ENCODE measurements at regions not wholly inside any gene's neighbourhood (a gene's known extent, or its start where the extent isn't known, plus 50 kb on each side); places are given as distances from the start of the nearest gene placed in this dataset.

DNA sequence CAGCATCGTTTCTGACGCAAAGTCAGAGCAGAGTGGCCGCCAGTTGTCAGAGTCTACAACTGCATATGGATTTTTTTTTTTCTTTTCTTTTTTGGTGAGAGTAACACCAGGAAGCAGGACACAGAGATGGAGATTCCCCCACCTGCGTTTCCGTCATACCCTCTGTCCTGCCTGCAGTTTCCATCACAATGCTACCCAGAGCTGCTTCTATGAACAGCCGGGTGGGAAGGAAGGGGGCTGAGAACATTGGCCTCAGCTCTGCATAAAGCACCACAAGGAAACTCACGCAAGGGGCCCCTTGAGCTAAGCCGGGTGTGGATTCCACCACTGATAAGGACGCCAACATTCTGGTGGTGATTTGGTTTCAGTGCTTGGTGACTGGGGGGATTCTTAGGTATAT lies 183.5 kb upstream of the AFDN start:
- DNase-seq (ENCODE audit: low spot score) = no peak

DNA sequence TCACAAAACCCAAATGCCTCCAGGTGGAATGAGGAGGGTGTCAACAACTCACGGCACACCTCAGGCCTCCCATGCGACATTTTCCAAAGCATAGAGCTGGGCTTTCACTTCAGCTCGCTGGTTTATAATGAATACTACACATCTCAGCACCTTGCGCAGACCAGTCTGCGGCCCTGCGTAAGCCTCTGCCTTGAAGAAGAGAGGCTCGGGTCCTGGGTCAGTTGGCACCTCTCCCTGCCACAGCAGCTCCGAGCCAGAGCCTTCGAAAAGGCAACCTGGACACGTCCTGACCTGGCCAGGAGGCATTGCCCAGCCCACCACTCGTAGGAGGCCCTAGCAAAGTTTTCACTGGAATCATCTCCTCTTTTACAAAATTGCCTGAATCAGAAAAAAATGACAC lies 183.0 kb upstream of the AFDN start:
- DNase-seq (ENCODE audit: low spot score) = no peak

DNA sequence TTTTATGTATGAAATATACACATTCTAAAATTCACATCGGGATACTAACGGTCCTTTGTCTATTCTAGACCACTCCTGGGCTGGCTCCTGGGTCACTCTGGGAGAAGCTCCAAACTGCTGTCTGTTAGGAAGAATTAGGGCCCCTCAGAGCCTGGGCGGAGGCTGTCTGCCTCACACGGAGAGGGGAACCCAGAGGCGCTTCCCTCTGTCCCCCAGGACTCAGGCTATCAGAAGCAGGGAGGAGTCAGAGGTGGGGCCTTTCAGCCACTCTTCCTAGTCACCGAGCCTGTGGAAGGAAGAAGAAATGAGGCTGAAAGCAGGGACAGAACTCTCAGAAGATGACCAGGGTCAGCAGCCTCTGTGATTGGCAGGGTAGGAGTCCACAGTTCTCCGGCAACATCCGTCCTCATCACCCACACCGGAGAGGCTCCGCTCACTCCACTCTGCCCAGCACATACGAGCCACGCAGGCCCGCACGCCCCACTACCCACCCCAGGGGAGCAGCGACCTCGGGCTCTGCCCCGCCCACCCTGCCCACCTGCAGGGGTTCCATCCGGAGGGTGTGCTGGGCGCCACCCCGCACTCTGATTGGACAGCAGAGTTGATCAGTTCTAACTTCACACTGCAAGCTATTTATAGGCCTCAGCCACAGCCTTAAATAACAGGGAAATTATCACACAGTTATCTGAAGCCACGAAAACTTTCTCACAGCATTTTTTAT lies 182.1 kb upstream of the AFDN start:
- DNase-seq (ENCODE audit: low spot score) = no peak

DNA sequence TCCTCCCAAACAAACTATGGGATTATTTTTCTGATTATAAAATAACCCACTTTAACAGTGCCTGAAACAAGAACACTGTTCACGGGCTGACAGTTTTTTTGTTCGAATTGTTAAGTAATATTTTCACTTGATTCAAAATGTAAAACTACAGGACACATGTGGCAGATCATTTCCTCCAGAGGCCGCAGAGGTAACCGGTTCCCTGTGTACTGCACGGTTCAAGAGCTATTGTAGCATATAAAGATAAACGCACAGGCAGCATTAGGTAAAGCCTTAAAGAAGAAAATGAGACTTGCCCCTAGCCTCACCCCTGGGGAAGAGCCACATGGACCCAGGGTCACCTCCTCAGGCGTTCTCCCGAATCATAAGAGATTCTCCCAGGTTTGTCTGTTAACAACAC lies 181.3 kb upstream of the AFDN start:
- DNase-seq (ENCODE audit: low spot score) = no peak

DNA sequence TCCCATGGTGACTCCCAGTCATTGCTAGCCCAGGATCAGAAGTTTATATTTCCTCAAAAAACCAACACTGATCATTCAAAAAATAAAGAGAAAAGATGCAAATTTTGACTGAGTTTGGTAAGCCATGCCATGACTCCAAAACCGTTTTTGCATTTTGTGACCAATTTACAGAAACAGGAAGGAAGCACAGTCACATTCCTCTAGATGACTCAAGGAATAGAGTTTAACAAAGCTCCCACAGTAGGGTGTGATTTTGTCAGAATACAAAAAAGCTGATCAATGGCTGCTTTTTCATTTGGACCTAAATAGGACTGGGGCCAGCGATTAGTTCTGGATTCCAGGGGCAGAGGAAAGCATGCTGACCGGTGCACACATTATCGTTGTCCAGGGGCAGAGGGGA lies 179.4 kb upstream of the AFDN start:
- no peak for DNase-seq (ENCODE audit: low spot score)

DNA sequence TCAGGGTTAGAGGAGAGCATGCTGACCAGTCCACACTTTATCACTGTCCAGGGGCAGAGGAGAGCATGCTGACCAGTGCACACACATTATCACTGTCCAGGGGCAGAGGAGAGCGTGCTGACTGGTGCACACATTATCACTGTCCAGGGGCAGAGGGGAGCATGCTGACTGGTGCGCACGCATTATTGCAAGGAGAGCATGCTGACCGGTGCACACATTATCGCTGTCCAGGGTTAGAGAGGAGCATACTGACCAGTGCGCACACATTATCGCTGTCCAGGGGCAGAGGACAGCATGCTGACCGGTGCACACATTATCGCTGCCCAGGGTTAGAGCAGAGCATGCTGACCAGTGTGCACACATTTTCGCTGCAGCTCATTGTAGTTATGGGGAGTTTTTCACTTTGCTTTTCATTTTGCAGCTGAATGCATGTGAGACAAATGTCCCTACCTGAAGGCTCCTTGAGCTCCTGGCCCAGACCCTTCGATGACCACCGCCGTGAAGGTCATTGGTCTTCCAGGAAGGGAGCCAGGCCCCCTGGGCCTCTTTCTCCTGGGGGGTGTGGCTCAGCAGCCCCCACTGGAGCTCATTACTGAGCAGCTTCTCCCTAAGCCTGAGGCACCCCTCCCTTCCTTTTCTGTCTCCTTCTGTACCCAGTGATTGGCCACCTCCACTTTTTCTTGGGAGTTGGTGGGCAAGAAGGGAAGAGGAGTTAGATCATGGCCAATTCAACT lies 178.8 kb upstream of the AFDN start:
- DNase-seq (ENCODE audit: low spot score) = no peak

DNA sequence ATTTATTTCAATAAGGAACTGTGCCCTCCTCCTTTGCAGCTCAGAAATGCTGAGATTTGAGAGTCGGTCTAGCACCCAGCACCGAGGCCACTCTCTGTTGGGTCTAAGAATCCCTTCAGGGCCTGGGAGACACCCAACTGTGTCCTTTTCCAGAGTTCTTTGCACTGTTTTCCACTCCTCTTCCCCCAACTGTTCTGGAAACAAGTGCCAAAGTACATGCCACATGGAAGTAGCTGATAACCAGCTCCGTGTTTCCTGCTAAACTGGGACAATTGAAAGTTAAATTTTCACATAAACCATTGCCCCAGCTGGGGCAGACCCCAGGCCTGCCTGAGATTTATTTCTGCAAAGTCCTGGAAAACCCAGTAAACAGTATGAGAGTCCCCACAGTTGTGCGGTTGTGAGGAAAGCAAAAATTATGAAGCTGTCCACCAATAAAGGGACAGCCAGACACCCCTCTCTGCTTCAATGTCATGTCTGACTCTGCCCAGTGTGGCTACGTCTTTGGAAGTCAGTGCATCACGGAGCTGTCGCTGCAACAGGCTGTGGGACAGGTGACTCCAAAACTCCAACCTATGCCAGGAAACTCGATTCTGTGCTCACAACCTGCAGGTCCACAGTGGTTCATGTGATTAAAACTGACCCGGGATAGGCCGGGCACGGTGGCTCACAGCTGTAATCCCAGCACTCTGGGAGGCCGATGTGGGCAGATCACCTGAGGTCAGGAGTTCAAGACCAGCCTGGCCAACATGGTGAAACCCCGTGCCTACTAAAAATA lies 178.0 kb upstream of the AFDN start:
- no peak for DNase-seq (ENCODE audit: low spot score)

DNA sequence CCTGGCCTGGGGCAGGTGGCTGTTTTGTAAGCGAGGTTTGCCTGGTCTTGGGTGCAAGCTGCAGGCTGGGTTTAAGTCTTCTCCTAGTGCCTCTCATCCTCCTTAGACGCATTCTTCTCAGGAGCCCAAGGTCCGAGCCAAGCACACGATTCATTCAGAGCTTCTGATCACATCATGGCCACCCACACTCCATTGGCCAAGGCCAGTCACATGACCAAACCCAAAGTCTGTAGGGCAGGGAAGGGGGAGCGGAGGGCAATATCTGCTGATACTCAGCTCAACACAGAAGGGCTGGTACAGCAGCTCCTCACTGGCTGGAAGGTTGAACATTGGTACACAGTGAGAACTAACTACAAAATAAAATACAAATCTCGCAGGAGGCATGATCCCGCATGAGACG lies 177.2 kb upstream of the AFDN start:
- no peak for DNase-seq (ENCODE audit: low spot score)

DNA sequence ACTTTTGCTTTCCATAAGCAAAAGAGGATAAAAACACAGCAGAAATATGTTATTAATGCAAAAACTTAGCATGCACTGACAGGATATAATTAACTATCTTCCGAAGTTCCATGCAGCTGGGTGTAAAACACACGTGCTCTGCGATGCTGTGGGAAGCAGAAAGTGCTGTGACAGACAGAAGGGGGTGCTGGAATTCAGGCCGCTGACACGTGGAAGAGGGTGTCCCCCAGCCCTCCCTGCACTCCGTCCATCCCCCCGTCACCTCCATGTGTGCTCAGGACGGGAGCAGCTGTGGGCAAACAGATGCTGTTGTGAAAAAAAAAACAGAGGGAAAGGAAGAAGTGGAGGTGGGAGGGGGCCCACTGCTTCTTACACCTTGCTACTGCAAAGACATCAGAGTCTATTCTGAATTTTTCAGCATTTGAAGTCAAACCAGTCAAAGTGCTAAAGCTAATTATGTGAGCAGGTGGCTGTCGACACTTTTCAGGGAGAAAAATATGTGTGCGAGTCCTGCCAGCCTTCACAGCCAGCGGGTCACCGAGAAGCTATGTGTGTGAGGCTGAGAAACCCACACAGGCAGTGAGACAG lies 175.9 kb upstream of the AFDN start:
- DNase-seq (ENCODE audit: low spot score) = no peak

DNA sequence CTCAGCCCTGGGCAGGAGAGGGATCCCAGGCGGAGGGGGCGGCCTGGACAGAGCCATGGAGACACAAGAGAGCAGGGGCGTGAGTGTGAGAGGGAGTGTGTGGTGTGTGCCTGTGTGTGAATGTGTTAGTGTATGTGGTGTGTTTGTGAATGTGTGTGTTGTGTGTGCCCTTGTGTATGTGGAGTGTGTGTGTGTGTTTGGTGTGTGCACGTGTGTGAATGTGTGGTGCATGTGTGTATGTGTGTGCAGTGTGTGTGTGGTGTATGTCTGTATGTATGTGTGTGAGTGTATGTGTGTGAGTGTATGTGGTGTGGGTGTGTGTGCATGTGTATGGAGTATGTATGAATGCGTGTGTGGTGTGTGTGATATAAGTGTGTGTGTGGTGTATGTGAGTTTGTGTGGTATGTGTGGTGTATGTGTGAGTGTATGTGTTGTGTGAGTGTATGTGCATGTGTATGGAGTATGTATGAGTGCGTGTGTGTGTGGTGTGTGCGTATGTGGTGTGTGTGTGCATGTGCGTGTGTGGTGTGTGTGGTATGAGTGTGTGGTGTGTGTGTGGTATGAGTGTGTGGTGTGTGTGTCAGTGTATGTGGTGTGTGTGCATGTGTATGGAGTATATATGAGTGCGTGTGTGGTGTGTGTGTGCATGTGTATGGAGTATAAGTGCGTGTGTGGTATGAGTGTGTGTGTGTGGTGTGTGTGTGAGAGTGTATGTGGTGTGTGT lies 175.2 kb upstream of the AFDN start:
- no peak for DNase-seq (ENCODE audit: low spot score)

DNA sequence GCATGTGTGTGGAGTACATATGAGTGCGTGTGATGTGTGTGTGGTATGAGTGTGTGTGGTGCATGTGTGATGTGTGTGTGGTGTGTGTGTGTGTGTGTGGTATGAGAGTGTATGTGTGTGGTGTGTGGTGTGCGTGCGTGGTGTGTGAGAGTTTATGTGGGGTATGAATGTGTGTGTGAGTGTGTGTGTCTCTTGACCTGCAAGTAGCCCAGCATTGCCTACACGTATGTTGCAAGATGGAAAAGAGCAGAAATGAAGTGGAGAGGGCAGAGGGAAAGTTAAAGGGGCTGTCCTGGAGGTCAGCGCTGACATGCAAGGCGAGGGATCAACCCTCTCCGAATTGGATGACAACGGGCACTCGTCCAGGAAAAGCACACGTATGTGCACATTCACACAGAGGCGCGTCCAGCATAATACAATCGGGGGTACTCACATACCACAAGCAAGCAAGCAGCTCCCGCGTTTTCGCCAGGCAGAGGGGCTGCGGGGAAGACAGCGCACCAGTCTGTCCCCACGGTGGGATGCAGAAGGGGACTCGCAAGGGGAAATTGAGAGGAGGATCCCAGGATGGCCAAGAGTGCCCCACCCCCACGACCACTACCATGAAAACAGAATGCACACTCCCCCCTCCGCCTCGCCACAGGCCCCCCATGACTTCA lies 174.5 kb upstream of the AFDN start:
- DNase-seq (ENCODE audit: low spot score) = no peak

DNA sequence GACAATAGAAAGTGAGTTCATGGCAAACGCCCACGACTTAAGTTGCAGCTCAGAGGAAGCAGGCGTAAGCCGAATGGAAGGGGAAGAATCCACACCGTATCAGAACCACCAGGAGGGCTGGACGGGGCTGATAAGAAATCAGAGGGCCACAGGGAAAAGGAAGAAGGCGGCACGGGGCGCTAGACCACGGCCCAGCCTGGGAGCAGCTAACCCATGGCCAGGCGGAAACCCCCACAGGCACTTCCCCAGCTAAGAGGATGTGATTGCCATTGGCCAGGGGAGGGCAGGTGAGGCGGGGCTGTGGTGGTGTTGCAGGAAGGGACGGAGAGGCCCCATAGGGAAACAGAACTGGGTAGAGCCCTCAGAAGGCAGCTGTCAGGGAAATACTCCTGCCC lies 174.0 kb upstream of the AFDN start:
- no peak for DNase-seq (ENCODE audit: low spot score)

DNA sequence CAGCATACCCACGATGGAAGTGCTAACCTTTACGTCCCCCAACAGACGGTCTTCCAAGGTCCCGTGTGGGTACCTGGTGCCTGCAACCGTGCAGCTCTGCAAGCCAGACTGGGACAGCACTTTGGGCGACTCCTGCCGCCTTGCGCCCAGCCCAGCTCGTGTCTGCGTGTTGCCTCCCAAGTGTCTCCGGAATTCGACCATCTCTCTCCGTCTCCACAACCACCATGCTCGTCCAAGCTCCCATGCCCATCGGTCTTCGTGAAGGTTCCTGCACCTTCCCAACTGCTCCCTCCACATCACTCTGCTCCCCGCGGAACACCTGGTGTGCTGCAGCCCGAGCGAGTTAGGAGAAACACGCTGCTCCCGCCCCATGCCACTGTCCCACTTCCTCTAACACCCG lies 173.2 kb upstream of the AFDN start:
- no peak for DNase-seq (ENCODE audit: low spot score)

DNA sequence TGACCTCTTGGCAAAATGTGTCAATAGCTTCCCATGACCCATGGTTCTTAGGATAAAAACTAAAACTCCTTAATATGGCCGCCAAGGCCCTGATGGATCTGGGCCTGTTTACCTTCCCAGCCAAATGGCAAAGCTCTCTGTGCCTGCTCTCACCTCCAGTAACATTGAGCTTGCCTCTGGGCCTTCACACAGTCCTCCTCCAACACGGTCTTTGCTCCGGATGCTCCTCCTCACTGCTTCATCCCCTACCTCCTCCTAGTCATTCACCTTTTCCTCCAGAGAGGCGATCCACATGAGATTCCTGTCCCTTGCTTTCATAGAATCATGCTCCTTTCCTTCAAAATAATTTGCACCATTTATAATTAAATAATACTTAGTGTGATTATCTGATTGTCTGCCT lies 172.3 kb upstream of the AFDN start:
- DNase-seq (ENCODE audit: low spot score) = no peak

DNA sequence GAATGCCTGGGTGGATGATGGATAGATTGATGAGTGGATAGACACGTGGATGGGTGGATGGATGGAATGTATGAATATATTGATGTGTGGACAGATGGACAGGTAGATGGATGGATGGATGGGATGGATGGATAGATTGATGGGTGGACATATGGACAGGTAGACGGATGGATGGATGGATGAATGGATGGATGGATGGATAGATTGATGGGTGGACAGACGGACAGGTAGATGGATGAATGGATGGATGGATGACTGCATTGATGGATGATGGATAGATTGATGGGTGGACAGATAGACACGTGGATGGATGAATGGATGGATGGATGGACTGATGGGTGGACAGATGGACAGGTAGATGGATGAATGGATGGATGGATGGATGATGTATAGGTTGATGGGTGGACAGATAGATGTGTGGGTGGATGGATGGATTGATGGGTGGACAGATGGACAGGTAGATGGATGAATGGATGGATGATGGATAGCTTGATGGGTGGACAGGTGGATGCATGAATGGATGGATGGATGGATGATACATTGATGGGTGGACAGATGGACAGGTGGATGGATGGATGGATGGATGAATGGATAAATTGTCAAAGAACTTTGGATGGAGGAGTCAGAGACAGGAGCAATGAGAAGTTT lies 171.4 kb upstream of the AFDN start:
- DNase-seq (ENCODE audit: low spot score) = no peak

DNA sequence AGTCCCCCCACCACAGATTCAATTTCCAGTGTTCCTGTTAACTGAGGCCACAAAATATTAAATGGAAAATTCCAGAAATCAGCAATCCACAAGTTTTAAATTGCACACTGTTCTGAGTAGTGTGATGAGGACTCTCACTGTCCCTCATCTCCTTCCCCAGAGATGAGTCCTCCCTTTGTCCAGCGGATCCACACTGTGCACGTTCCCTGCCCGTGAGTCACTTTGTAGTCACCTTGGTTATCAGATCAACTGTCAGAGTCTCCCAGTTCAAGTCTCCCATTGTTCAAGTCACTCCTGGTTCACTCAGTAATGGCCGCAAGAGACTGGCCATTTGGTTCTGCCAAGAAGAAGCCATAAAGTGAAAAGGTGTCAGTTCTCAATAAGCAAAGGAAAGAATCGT lies 168.6 kb upstream of the AFDN start:
- no peak for DNase-seq (ENCODE audit: low spot score)

DNA sequence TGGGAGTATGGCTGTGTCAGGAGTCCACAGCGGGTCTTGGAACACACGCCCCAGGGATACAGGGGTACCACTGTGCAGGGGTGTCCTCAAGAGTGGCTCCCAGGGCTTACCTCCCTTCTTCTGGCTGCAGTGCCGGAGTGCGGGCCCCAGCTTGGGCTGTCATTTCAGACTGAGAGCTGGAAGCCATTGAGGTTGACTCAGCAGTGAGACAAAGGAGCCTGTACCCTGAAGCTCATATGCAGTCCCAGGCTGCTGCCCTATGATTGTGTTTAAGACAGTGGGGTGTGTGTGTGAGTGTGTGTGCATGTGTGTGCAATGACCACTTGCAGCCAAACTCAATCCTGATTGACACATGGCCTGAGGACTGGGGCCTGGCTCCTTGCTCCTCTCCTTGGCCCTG lies 167.7 kb upstream of the AFDN start:
- no peak for DNase-seq (ENCODE audit: low spot score)

DNA sequence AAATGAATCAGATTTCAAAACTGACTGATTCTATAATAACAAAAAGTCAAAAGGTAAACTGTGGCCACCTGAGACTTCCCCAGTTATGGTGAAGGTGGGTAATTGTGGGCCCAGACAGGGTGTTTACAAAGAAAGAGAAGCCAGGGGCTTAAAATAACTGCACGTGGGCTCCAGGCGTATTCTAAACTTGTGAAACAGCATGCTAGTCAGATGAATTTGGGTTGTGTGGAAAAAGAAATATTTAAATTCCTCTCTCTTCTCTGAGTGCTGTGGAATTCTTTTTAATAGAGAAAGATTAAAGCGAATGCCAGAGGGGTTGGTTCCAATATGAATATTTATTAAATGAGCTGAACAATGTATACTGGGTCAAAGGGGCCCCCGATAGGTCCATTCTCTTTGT lies 166.3 kb upstream of the AFDN start:
- DNase-seq (ENCODE audit: low spot score) = no peak

DNA sequence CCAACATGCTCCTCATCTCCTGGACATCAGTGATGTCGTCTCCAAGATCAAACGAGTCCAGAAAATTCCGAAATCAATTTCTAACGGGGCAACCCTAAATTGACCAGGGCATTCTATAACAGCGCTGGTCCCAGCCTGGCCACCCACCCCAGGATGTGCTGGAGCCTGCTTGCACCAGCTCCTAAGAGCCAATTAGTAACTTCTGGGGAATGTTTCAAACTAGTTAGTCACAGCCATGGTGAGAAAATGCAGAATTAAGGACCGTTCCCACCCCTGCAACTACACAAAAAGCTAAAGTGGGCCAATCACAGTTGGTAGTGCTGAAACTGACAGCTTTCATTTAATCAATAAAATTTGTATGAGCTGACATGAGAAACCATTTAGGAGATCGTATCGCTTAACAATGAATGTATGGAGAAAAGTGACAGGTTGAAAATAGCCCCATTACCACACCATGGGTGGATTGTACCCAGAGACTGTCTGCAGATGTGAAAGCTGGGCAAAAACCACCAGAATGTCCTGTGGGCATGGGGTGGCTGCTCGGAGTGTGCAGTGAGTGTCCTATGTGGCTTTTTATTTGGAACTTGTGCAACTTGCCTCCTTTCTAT lies 165.7 kb upstream of the AFDN start:
- no peak for DNase-seq (ENCODE audit: low spot score)

DNA sequence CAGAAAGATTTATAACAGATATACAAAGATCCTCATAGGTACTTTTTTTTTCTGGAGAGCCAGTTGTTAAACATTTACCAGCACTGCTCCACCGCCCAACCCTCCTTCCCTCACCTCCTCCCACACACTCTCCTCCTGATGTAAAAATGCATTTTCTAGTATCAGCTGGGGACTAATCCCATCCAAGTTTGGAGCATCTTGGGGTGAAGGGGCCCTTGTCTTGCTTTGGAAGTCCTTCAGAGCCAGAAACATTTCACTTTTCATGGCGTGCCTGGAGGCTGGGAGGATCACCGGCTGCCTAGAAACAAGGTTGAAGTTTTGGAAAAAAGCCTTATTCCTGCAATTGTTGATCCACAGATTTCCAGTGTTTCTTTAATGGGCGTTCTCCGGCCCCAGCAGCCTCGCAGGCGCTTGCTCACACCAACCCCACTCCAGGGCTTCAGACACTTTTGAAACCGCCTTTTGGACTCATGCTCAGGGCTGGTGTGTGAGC lies 165.1 kb upstream of the AFDN start:
- DNase-seq (ENCODE audit: low spot score) = no peak
